ENCODE measurements at regions not wholly inside any gene's neighbourhood (a gene's known extent, or its start where the extent isn't known, plus 50 kb on each side); places are given as distances from the start of the nearest gene placed in this dataset.

GRCh38 chr19:28715157-28715556, 497.8 kb downstream of the UQCRFS1 start:
- H3K4me3 ChIP-seq (ENCODE audit: low read depth in 1 of 2, low read length in 2 of 2), result no peak overlapping the region
- H3K36me3 ChIP-seq (ENCODE audit: control insufficient read depth in 1 of 2, insufficient read depth in 2 of 2, low read length in 2 of 2), result no peaks in the 10 kb centered on the region
- no peaks in the 10 kb centered on the region for H3K9me3 ChIP-seq (ENCODE audit: control insufficient read depth in 1 of 2, low read length in 2 of 2)
- H3K9ac ChIP-seq (ENCODE audit: low read depth in 1 of 2, low read length in 2 of 2), result no peak overlapping the region
- no peaks in the 10 kb centered on the region for H3K4me1 ChIP-seq (ENCODE audit: control insufficient read depth in 1 of 2, insufficient read depth in 2 of 2, low read length in 2 of 2)
- H3K27me3 ChIP-seq (ENCODE audit: control insufficient read depth in 1 of 2, insufficient read depth in 2 of 2, low read length in 2 of 2), result no peaks in the 10 kb centered on the region
- H3K27ac ChIP-seq (ENCODE audit: low read depth, low read length), result no peak overlapping the region

- no peak overlapping the region for H3K4me3 ChIP-seq (ENCODE audit: low read depth in 1 of 2, low read length in 2 of 2)
Observed at GRCh38 chr19:28711411-28711810, 501.5 kb downstream of the UQCRFS1 start.

GRCh38 chr19:28710278-28710677, 502.7 kb downstream of the UQCRFS1 start:
- H3K9me3 ChIP-seq (ENCODE audit: control insufficient read depth in 1 of 2, low read length in 2 of 2), result no peaks in the 10 kb centered on the region
- H3K4me1 ChIP-seq (ENCODE audit: control insufficient read depth in 1 of 2, insufficient read depth in 2 of 2, low read length in 2 of 2), result no peaks in the 10 kb centered on the region
- H3K36me3 ChIP-seq (ENCODE audit: control insufficient read depth in 1 of 2, insufficient read depth in 2 of 2, low read length in 2 of 2), result no peaks in the 10 kb centered on the region
- H3K27ac ChIP-seq (ENCODE audit: low read depth, low read length), result no peak overlapping the region
- no peaks in the 10 kb centered on the region for H3K27me3 ChIP-seq (ENCODE audit: control insufficient read depth in 1 of 2, insufficient read depth in 2 of 2, low read length in 2 of 2)
- no peak overlapping the region for H3K4me3 ChIP-seq (ENCODE audit: low read depth in 1 of 2, low read length in 2 of 2)
- no peak overlapping the region for H3K9ac ChIP-seq (ENCODE audit: low read depth in 1 of 2, low read length in 2 of 2)

More at GRCh38 chr19:28711411-28711810, 501.5 kb downstream of the UQCRFS1 start:
- Histone ChIP-seq H3K4me1 (ENCODE audit: control insufficient read depth in 1 of 2, insufficient read depth in 2 of 2, low read length in 2 of 2) (no peaks in the 10 kb centered on the region), H3K36me3 (ENCODE audit: control insufficient read depth in 1 of 2, insufficient read depth in 2 of 2, low read length in 2 of 2) (no peaks in the 10 kb centered on the region), H3K27me3 (ENCODE audit: control insufficient read depth in 1 of 2, insufficient read depth in 2 of 2, low read length in 2 of 2) (no peaks in the 10 kb centered on the region), H3K27ac (ENCODE audit: low read depth, low read length) (no peak overlapping the region), H3K9me3 (ENCODE audit: control insufficient read depth in 1 of 2, low read length in 2 of 2) (no peaks in the 10 kb centered on the region), H3K9ac (ENCODE audit: low read depth in 1 of 2, low read length in 2 of 2) (no peak overlapping the region)

GRCh38 chr19:28706693-28707092, 506.3 kb downstream of the UQCRFS1 start:
- H3K4me1 ChIP-seq (ENCODE audit: control insufficient read depth in 1 of 2, insufficient read depth in 2 of 2, low read length in 2 of 2), result no peaks in the 10 kb centered on the region
- no peak overlapping the region for H3K9ac ChIP-seq (ENCODE audit: low read depth in 1 of 2, low read length in 2 of 2)
- no peak overlapping the region for H3K4me3 ChIP-seq (ENCODE audit: low read depth in 1 of 2, low read length in 2 of 2)
- no peaks in the 10 kb centered on the region for H3K9me3 ChIP-seq (ENCODE audit: control insufficient read depth in 1 of 2, low read length in 2 of 2)
- H3K27me3 ChIP-seq (ENCODE audit: control insufficient read depth in 1 of 2, insufficient read depth in 2 of 2, low read length in 2 of 2), result no peaks in the 10 kb centered on the region
- no peak overlapping the region for H3K27ac ChIP-seq (ENCODE audit: low read depth, low read length)
- H3K36me3 ChIP-seq (ENCODE audit: control insufficient read depth in 1 of 2, insufficient read depth in 2 of 2, low read length in 2 of 2), result no peaks in the 10 kb centered on the region

- Histone ChIP-seq H3K27ac (ENCODE audit: low read depth, low read length) (no peak overlapping the region), H3K4me1 (ENCODE audit: control insufficient read depth in 1 of 2, insufficient read depth in 2 of 2, low read length in 2 of 2) (no peaks in the 10 kb centered on the region), H3K27me3 (ENCODE audit: control insufficient read depth in 1 of 2, insufficient read depth in 2 of 2, low read length in 2 of 2) (no peaks in the 10 kb centered on the region), H3K9ac (ENCODE audit: low read depth in 1 of 2, low read length in 2 of 2) (no peak overlapping the region), H3K9me3 (ENCODE audit: control insufficient read depth in 1 of 2, low read length in 2 of 2) (no peaks in the 10 kb centered on the region), H3K4me3 (ENCODE audit: low read depth in 1 of 2, low read length in 2 of 2) (no peak overlapping the region), H3K36me3 (ENCODE audit: control insufficient read depth in 1 of 2, insufficient read depth in 2 of 2, low read length in 2 of 2) (no peaks in the 10 kb centered on the region)
Observed at GRCh38 chr19:28705008-28705407, 507.9 kb downstream of the UQCRFS1 start.

- Histone ChIP-seq H3K9ac (ENCODE audit: low read depth in 1 of 2, low read length in 2 of 2) (no peak overlapping the region), H3K36me3 (ENCODE audit: control insufficient read depth in 1 of 2, insufficient read depth in 2 of 2, low read length in 2 of 2) (no peaks in the 10 kb centered on the region), H3K4me1 (ENCODE audit: control insufficient read depth in 1 of 2, insufficient read depth in 2 of 2, low read length in 2 of 2) (no peaks in the 10 kb centered on the region), H3K4me3 (ENCODE audit: low read depth in 1 of 2, low read length in 2 of 2) (no peak overlapping the region), H3K9me3 (ENCODE audit: control insufficient read depth in 1 of 2, low read length in 2 of 2) (no peaks in the 10 kb centered on the region), H3K27me3 (ENCODE audit: control insufficient read depth in 1 of 2, insufficient read depth in 2 of 2, low read length in 2 of 2) (no peaks in the 10 kb centered on the region), H3K27ac (ENCODE audit: low read depth, low read length) (no peak overlapping the region)
Observed at GRCh38 chr19:28703400-28703956, 509.5 kb downstream of the UQCRFS1 start.

GRCh38 chr19:28701491-28701890, 511.5 kb downstream of the UQCRFS1 start:
- Histone ChIP-seq H3K9ac (ENCODE audit: low read depth in 1 of 2, low read length in 2 of 2) (no peak overlapping the region), H3K4me3 (ENCODE audit: low read depth in 1 of 2, low read length in 2 of 2) (no peak overlapping the region), H3K4me1 (ENCODE audit: control insufficient read depth in 1 of 2, insufficient read depth in 2 of 2, low read length in 2 of 2) (no peaks in the 10 kb centered on the region), H3K27ac (ENCODE audit: low read depth, low read length) (no peak overlapping the region), H3K36me3 (ENCODE audit: control insufficient read depth in 1 of 2, insufficient read depth in 2 of 2, low read length in 2 of 2) (no peaks in the 10 kb centered on the region), H3K9me3 (ENCODE audit: control insufficient read depth in 1 of 2, low read length in 2 of 2) (no peaks in the 10 kb centered on the region), H3K27me3 (ENCODE audit: control insufficient read depth in 1 of 2, insufficient read depth in 2 of 2, low read length in 2 of 2) (no peaks in the 10 kb centered on the region)

- H3K27me3 ChIP-seq (ENCODE audit: control insufficient read depth in 1 of 2, insufficient read depth in 2 of 2, low read length in 2 of 2), result no peaks in the 10 kb centered on the region
- H3K4me1 ChIP-seq (ENCODE audit: control insufficient read depth in 1 of 2, insufficient read depth in 2 of 2, low read length in 2 of 2), result no peaks in the 10 kb centered on the region
- no peaks in the 10 kb centered on the region for H3K9me3 ChIP-seq (ENCODE audit: control insufficient read depth in 1 of 2, low read length in 2 of 2)
- H3K27ac ChIP-seq (ENCODE audit: low read depth, low read length), result no peak overlapping the region
- H3K4me3 ChIP-seq (ENCODE audit: low read depth in 1 of 2, low read length in 2 of 2), result no peak overlapping the region
- H3K9ac ChIP-seq (ENCODE audit: low read depth in 1 of 2, low read length in 2 of 2), result no peak overlapping the region
- no peaks in the 10 kb centered on the region for H3K36me3 ChIP-seq (ENCODE audit: control insufficient read depth in 1 of 2, insufficient read depth in 2 of 2, low read length in 2 of 2)
Observed at GRCh38 chr19:28700176-28700575, 512.8 kb downstream of the UQCRFS1 start.

GRCh38 chr19:28697308-28697707, 515.6 kb downstream of the UQCRFS1 start:
- H3K9ac ChIP-seq (ENCODE audit: low read depth in 1 of 2, low read length in 2 of 2), result no peak overlapping the region
- no peaks in the 10 kb centered on the region for H3K4me1 ChIP-seq (ENCODE audit: control insufficient read depth in 1 of 2, insufficient read depth in 2 of 2, low read length in 2 of 2)
- no peaks in the 10 kb centered on the region for H3K27me3 ChIP-seq (ENCODE audit: control insufficient read depth in 1 of 2, insufficient read depth in 2 of 2, low read length in 2 of 2)
- H3K9me3 ChIP-seq (ENCODE audit: control insufficient read depth in 1 of 2, low read length in 2 of 2), result no peaks in the 10 kb centered on the region
- no peak overlapping the region for H3K4me3 ChIP-seq (ENCODE audit: low read depth in 1 of 2, low read length in 2 of 2)
- no peaks in the 10 kb centered on the region for H3K36me3 ChIP-seq (ENCODE audit: control insufficient read depth in 1 of 2, insufficient read depth in 2 of 2, low read length in 2 of 2)
- no peak overlapping the region for H3K27ac ChIP-seq (ENCODE audit: low read depth, low read length)

- H3K36me3 ChIP-seq (ENCODE audit: control insufficient read depth in 1 of 2, insufficient read depth in 2 of 2, low read length in 2 of 2), result no peaks in the 10 kb centered on the region
- no peaks in the 10 kb centered on the region for H3K9me3 ChIP-seq (ENCODE audit: control insufficient read depth in 1 of 2, low read length in 2 of 2)
- no peak overlapping the region for H3K9ac ChIP-seq (ENCODE audit: low read depth in 1 of 2, low read length in 2 of 2)
- no peak overlapping the region for H3K27ac ChIP-seq (ENCODE audit: low read depth, low read length)
- H3K4me1 ChIP-seq (ENCODE audit: control insufficient read depth in 1 of 2, insufficient read depth in 2 of 2, low read length in 2 of 2), result no peaks in the 10 kb centered on the region
- no peak overlapping the region for H3K4me3 ChIP-seq (ENCODE audit: low read depth in 1 of 2, low read length in 2 of 2)
- H3K27me3 ChIP-seq (ENCODE audit: control insufficient read depth in 1 of 2, insufficient read depth in 2 of 2, low read length in 2 of 2), result no peaks in the 10 kb centered on the region
Observed at GRCh38 chr19:28694812-28695211, 518.1 kb downstream of the UQCRFS1 start.

- H3K9ac ChIP-seq (ENCODE audit: low read depth in 1 of 2, low read length in 2 of 2), result no peak overlapping the region
- H3K4me3 ChIP-seq (ENCODE audit: low read depth in 1 of 2, low read length in 2 of 2), result no peak overlapping the region
- H3K9me3 ChIP-seq (ENCODE audit: control insufficient read depth in 1 of 2, low read length in 2 of 2), result no peaks in the 10 kb centered on the region
- no peaks in the 10 kb centered on the region for H3K4me1 ChIP-seq (ENCODE audit: control insufficient read depth in 1 of 2, insufficient read depth in 2 of 2, low read length in 2 of 2)
- H3K27me3 ChIP-seq (ENCODE audit: control insufficient read depth in 1 of 2, insufficient read depth in 2 of 2, low read length in 2 of 2), result no peaks in the 10 kb centered on the region
- no peaks in the 10 kb centered on the region for H3K36me3 ChIP-seq (ENCODE audit: control insufficient read depth in 1 of 2, insufficient read depth in 2 of 2, low read length in 2 of 2)
- H3K27ac ChIP-seq (ENCODE audit: low read depth, low read length), result no peak overlapping the region
Observed at GRCh38 chr19:28691683-28692082, 521.3 kb downstream of the UQCRFS1 start.
